ENCODE measurements at regions not wholly inside any gene's neighbourhood (a gene's known extent, or its start where the extent isn't known, plus 50 kb on each side); places are given as distances from the start of the nearest gene placed in this dataset.

DNA sequence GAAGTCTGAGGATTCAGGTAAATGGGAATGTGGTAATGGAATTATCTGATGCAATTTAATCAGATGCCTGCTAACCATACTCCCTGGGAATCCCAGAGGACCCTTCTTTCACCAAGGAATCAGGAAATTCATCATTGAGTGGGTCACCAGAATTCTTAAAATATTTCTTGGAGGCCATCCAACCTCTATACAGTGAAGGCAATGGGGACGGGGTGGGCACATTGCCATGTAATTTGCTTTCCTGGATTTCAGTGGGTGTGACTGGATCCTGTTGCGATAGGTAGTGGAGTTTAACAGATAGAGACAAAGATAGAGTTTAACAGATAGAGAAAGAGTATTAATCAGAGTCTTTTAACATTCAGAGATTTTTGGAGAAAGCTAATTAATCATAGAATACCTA lies 394.4 kb downstream of the DAD1 start:
- DNase-seq (ENCODE audit: low spot score): no peak
- no peak for TF ChIP-seq CTCF (IDR thresholded peaks at IDR 0.05; ENCODE audit: extremely low read depth, insufficient read depth, missing control alignments)
- in situ Hi-C loops (cut with MboI; ENCODE audit: low pct_unique_long_range_greater_than_20kb, low sequenced_read_pairs, unreplicated experiment): no loop called here

GRCh38 chr14:22190411-22191191 lies 398.4 kb downstream of the DAD1 start:
- no peak for TF ChIP-seq CTCF (IDR thresholded peaks at IDR 0.05; ENCODE audit: extremely low read depth, insufficient read depth, missing control alignments)
- no peak for DNase-seq (ENCODE audit: low spot score)
- in situ Hi-C loops (cut with MboI; ENCODE audit: low pct_unique_long_range_greater_than_20kb, low sequenced_read_pairs, unreplicated experiment): no loop called here

DNA sequence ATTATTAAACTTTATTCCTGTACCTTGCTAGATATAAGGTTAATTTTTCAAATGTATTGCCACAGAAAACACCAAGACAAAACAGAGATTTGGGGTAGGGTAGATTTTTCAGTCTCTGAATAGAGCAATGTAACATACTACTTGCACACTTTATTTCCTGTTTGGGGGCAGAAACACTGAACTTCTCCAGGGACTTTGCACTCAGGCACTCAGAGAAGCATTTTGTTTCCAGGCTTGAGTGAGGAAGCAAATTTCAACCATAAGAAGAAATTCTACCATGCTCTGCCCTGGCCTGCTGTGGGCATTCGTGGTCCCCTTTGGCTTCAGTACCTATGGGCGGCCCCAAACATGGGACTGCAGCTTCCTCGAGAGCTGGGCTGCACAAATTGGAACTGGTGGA lies 399.1 kb downstream of the DAD1 start:
- DNase-seq (ENCODE audit: low spot score): no peak
- no peak for TF ChIP-seq CTCF (IDR thresholded peaks at IDR 0.05; ENCODE audit: extremely low read depth, insufficient read depth, missing control alignments)
- in situ Hi-C loops (cut with MboI; ENCODE audit: low pct_unique_long_range_greater_than_20kb, low sequenced_read_pairs, unreplicated experiment): no loop called here

DNA sequence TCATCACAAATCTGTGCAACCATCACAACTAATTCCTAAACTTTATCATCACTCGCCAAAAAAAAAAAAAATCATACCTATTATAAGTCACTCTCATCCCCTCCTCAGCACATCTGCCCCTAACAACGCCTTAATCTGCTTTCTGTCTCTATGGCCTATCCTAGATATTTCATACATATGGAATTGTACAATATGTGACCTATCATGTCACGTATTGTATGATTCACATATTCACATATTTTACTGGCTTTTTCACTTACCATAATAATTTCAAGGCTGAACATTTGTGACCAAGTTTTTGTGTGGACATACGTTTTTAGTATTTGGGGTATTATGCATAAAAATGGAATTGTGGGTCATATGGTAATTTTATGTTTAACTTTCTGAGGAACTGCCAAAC lies 400.7 kb downstream of the DAD1 start:
- TF ChIP-seq CTCF (IDR thresholded peaks at IDR 0.05; ENCODE audit: extremely low read depth, insufficient read depth, missing control alignments): no peak
- DNase-seq (ENCODE audit: low spot score): no peak
- in situ Hi-C loops (cut with MboI; ENCODE audit: low pct_unique_long_range_greater_than_20kb, low sequenced_read_pairs, unreplicated experiment): no loop called here

- TF ChIP-seq CTCF (IDR thresholded peaks at IDR 0.05; ENCODE audit: extremely low read depth, insufficient read depth, missing control alignments): no peak
- in situ Hi-C loops (cut with MboI; ENCODE audit: low pct_unique_long_range_greater_than_20kb, low sequenced_read_pairs, unreplicated experiment): no loop called here
- no peak for DNase-seq (ENCODE audit: low spot score)
Measured at GRCh38 chr14:22185789-22186188, 403.2 kb downstream of the DAD1 start.

GRCh38 chr14:22185191-22185590 lies 403.8 kb downstream of the DAD1 start:
- DNase-seq (ENCODE audit: low spot score): no peak
- TF ChIP-seq CTCF (IDR thresholded peaks at IDR 0.05; ENCODE audit: extremely low read depth, insufficient read depth, missing control alignments): no peak
- in situ Hi-C loops (cut with MboI; ENCODE audit: low pct_unique_long_range_greater_than_20kb, low sequenced_read_pairs, unreplicated experiment): no loop called here

Measured in GM13977 (cell line).